Cardiac fibroblast (primary cell): ENCODE measurements at regions not wholly inside any gene's neighbourhood (a gene's known extent, or its start where the extent isn't known, plus 50 kb on each side); places are given as distances from the start of the nearest gene placed in this dataset.

Experiments
- DNase-seq, 2 donors: peaks; one replicate each; pipeline versions ENCODE4 v3.0.0 to v3.0.0-alpha.2; 2010; ENCODE audit warnings: low read depth in 2 of 2
- H3K4me3 ChIP-seq, 2 donors: replicated peaks in 1 of 2; 1 replicate in 1 of 2; 2 replicates in 1 of 2; pipeline ENCODE4 v1.5.1; 2011; ENCODE audit warnings: low read depth in 2 of 2, low read length in 2 of 2, mild to moderate bottlenecking in 2 of 2, moderate library complexity in 1 of 2
- TF ChIP-seq, protein P1 (sequence below): IDR thresholded peaks from one replicate; pipeline ENCODE4 v1.5.1; 2011; ENCODE audit warnings: low read depth, mild to moderate bottlenecking, low read length, inconsistent platforms

DNA sequence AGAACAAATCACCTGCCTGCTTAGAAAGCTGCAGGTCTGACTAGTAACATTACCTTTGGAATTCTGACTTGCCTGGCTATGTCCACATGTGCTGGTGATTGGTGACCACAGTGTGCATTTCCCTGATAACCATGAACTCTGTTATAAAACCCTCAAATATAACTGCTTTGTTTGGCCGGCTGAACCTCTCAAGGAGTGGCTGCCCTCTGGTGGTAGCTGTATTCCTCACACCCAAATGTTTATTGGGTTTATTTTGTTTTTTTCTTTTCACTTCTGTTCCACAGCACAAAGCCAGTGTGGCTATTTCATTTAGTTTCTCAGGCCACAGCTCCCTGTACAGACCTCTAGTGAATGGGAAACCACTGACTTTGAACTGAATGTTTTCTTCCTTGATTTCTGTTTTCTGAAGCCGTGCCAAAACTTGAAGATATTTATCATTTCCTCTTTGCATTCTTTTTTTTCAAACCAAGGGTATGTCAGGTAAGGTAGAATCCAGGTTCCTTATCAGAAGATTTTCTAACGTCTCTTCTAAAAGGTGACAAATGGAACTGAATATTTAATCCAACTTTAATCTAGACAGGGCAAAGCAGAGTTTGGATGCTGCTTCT, 549.0 kb upstream of the VRK2 start:
- peak; percentile 64 to 73 for DNase-seq
- TF ChIP-seq, protein P1, sequence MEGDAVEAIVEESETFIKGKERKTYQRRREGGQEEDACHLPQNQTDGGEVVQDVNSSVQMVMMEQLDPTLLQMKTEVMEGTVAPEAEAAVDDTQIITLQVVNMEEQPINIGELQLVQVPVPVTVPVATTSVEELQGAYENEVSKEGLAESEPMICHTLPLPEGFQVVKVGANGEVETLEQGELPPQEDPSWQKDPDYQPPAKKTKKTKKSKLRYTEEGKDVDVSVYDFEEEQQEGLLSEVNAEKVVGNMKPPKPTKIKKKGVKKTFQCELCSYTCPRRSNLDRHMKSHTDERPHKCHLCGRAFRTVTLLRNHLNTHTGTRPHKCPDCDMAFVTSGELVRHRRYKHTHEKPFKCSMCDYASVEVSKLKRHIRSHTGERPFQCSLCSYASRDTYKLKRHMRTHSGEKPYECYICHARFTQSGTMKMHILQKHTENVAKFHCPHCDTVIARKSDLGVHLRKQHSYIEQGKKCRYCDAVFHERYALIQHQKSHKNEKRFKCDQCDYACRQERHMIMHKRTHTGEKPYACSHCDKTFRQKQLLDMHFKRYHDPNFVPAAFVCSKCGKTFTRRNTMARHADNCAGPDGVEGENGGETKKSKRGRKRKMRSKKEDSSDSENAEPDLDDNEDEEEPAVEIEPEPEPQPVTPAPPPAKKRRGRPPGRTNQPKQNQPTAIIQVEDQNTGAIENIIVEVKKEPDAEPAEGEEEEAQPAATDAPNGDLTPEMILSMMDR: peak; percentile 82
- no peak overlapping the region for H3K4me3 ChIP-seq

DNA sequence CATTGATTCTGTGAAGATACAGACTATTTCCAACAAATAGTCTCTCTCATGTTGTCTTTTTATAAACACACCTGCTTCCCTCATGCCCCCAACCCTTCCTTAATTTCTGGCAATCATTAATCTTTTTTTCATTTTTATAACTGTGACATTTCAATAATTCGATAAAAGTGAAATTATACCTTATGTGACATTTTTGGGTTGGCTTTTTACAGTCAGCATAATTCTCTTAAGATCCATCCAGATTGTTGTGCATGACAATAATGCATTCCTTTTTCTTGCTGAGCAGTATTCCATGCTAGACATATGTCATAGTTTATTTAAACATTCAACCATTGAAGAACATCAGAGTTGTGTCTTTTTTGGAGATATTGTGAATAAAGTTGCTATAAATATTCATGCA, 541.8 kb upstream of the VRK2 start:
- no peak overlapping the region for H3K4me3 ChIP-seq
- DNase-seq: no peak
- TF ChIP-seq, protein P1: no peak

DNA sequence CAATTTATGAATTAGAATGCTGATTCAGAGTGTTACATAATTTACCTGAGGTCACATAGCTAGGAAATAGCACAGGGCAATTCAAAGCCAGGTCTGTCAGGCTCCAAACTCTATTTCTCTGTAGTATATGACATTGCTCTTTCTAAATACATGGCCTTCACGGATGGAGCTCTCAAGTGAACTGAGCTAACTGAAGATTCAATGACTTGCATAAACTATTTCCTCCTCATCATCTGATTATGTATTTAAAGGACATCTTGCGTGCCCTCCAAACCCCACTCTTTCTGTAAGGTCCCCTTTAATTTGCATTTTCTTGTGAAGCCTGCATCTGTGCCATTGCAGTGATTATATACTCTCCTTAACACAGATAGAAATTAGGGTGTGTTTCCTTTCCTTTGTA, 537.4 kb upstream of the VRK2 start:
- H3K4me3 ChIP-seq: no peak overlapping the region
- no peak for DNase-seq
- TF ChIP-seq, protein P1: no peak

DNA sequence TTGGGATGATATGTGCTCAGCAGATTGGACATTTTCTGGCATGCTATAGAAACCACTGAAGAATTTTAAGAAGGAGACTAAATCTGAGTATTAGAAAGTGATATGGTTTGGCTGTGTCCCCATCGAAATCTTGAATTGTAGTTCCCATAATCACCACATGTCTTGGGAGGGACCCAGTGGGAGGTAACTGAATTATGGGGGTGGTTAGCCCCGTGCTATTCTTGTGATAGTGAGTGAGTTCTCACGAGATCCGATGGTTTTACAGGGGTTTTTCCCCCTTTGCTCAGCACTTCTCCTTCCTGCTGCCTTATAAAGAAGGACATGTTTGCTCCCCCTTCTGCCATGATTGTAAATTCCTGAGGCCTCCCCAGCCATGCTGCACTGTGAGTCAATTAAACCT, 535.9 kb upstream of the VRK2 start:
- TF ChIP-seq, protein P1: no peak
- H3K4me3 ChIP-seq: no peak overlapping the region
- no peak for DNase-seq

DNA sequence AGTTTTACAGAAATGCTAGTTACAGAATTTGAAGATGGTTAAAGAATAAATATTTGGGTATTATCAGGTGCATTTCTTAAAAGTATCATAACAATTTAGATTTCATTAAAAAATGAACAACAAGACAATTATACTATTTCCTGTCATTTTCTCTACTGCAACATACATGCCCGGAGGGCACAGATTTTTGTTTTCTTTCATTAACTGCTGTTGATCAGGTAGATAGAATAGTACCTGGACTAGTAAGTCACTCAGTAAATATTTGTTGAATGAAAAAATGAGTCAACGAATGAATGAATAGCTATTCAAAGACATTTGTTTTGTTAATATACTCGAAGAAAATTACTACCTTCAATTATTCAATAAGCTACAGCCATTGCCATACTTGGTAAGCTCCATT, 531.2 kb upstream of the VRK2 start:
- TF ChIP-seq, protein P1: no peak
- no peak for DNase-seq
- H3K4me3 ChIP-seq: no peak overlapping the region

DNA sequence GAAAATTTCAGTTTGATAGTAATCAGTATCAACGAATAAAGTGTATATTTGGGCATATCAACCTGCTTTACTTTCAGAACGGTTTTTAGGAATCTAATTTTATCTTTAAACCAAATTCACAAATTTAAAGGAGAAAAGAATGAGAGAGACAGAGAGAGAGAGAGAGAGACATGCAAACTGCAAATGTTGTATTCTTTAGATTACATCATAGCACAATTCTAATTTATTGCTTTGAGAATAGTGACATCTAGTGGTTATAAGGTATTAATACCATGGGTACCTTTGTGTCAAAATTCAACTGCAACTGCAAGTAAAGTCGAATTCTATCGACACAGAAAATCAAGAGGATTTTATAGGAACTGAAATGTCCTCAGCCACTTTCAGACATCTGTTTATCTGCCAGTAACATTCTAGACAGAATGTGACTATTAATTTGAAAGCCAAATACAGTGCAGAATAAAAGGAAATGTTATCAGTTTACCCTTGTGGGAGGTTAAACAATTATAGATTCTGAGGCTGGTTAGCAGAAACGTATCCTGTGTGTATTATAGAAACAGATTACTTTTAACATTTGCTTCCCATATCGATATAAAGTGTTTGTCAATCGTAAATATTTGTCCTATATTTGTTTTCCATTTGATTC, 529.8 kb upstream of the VRK2 start:
- no peak overlapping the region for H3K4me3 ChIP-seq

More for the DNA sequence above, 529.8 kb upstream of the VRK2 start:
- TF ChIP-seq, protein P1: peak; percentile 36
- DNase-seq: peak; percentile 51 to 71
